ENCODE measurements at regions not wholly inside any gene's neighbourhood (a gene's known extent, or its start where the extent isn't known, plus 50 kb on each side); places are given as distances from the start of the nearest gene placed in this dataset.

GRCh38 chr9:129408535-129409215 is 212.2 kb downstream of the C9orf50 start:
- peak; percentile 16 for DNase-seq

- no peak for DNase-seq
Measured at GRCh38 chr9:129407905-129408452, 212.9 kb downstream of the C9orf50 start.

- DNase-seq = no peak
Measured at GRCh38 chr9:129406278-129407225, 214.3 kb downstream of the C9orf50 start.

GRCh38 chr9:129405827-129406213 is 215.1 kb downstream of the C9orf50 start:
- no peak for DNase-seq

- no peak for DNase-seq
Measured at GRCh38 chr9:129405089-129405826, 215.6 kb downstream of the C9orf50 start.

GRCh38 chr9:129404621-129405020 is 216.3 kb downstream of the C9orf50 start:
- DNase-seq = no peak

GRCh38 chr9:129403779-129404620 is 216.9 kb downstream of the C9orf50 start:
- DNase-seq = no peak

- no peak for DNase-seq
Measured at GRCh38 chr9:129402931-129403778, 217.7 kb downstream of the C9orf50 start.

- DNase-seq = no peak
Measured at GRCh38 chr9:129402371-129402739, 218.5 kb downstream of the C9orf50 start.

- no peak for DNase-seq
Measured at GRCh38 chr9:129401623-129402370, 219.1 kb downstream of the C9orf50 start.

GRCh38 chr9:129400971-129401622 is 219.8 kb downstream of the C9orf50 start:
- no peak for DNase-seq

- DNase-seq = no peak
Measured at GRCh38 chr9:129400001-129400970, 220.6 kb downstream of the C9orf50 start.

GRCh38 chr9:129399634-129399990 is 221.3 kb downstream of the C9orf50 start:
- DNase-seq = no peak

- no peak for DNase-seq
Measured at GRCh38 chr9:129398961-129399633, 221.0 kb upstream of the IER5L start.

GRCh38 chr9:129398101-129398960 is 220.3 kb upstream of the IER5L start:
- DNase-seq = no peak

- no peak for DNase-seq
Measured at GRCh38 chr9:129397335-129397734, 219.3 kb upstream of the IER5L start.

GRCh38 chr9:129396365-129396708 is 218.3 kb upstream of the IER5L start:
- no peak for DNase-seq
